Lower leg skin (tissue), 4 donors: ENCODE measurements at regions not wholly inside any gene's neighbourhood (a gene's known extent, or its start where the extent isn't known, plus 50 kb on each side); places are given as distances from the start of the nearest gene placed in this dataset.

Experiments used
- DNase-seq, 2 donors: peaks; one replicate each; pipeline ENCODE4 v3.0.0-alpha.2; 2019; ENCODE audit warnings: low spot score in 2 of 2
- H3K4me3 ChIP-seq: fragments of 200-600 bp; sonication (generic); 2 replicates; pipeline ENCODE4 v1.5.1; 2017; ENCODE audit warnings: mild to moderate bottlenecking, low read depth; ENCODE audit not compliant: poor library complexity, severe bottlenecking
- CTCF ChIP-seq, 3 donors: fragments of 450-650 bp; IDR thresholded peaks; one replicate each; pipeline ENCODE4 v1.5.1; 2016; ENCODE audit warnings: antibody characterized with exemption in 3 of 3, mild to moderate bottlenecking in 3 of 3, moderate library complexity in 2 of 3
- POLR2A ChIP-seq, 2 donors: fragments of 450-650 bp; IDR thresholded peaks; one replicate each; pipeline ENCODE4 v1.6.1; 2016 to 2017; ENCODE audit warnings: antibody characterized with exemption in 2 of 2, mild to moderate bottlenecking in 1 of 2, moderate library complexity in 1 of 2
- WGBS, 2 donors: methylation state at CpG; one replicate each; pipeline ENCODE4 v1.1.5; 2018; 5-methylcytosine and 5-hydroxymethylcytosine counted together
- intact Hi-C: fragments of 100-400 bp; cut with DNase I; formaldehyde crosslinking; loops from one replicate; pipeline ENCODE4 v1.15.0; 2023; ENCODE audit warnings: low total_unique reads

- WGBS, 2 donors: 19 to 29% methylated on average over 1 of the region's 1 CpG
- no peak for TF ChIP-seq POLR2A (IDR thresholded peaks at IDR 0.05)
- TF ChIP-seq CTCF (IDR thresholded peaks at IDR 0.05): no peak
- H3K4me3 ChIP-seq: no peak overlapping the region
- DNase-seq: no peak
- intact Hi-C loops: no loop called here
Observed at GRCh38 chr21:15333136-15333710, 268.4 kb upstream of the NRIP1 start.

- no peak for DNase-seq
- intact Hi-C loops: no loop called here
- 94 to 98% methylated on average over 2 of the region's 2 CpGs for WGBS, 2 donors
- H3K4me3 ChIP-seq: no peak overlapping the region
- TF ChIP-seq CTCF (IDR thresholded peaks at IDR 0.05): no peak
- no peak for TF ChIP-seq POLR2A (IDR thresholded peaks at IDR 0.05)
Observed at GRCh38 chr21:15333951-15334350, 269.2 kb upstream of the NRIP1 start.

- TF ChIP-seq POLR2A (IDR thresholded peaks at IDR 0.05): no peak
- no peak for TF ChIP-seq CTCF (IDR thresholded peaks at IDR 0.05)
- H3K4me3 ChIP-seq: no peak overlapping the region
- intact Hi-C loops: no loop called here
- WGBS, 2 donors: 47 to 60% methylated on average over 1 of the region's 1 CpG
- no peak for DNase-seq
Observed at GRCh38 chr21:15343066-15343465, 278.3 kb upstream of the NRIP1 start.

- intact Hi-C loops: no loop called here
- TF ChIP-seq CTCF (IDR thresholded peaks at IDR 0.05) (no peak), POLR2A (IDR thresholded peaks at IDR 0.05) (no peak)
- DNase-seq: no peak
- WGBS, 2 donors: 93 to 96% methylated on average over 7 of the region's 7 CpGs
- H3K4me3 ChIP-seq: no peak overlapping the region
Observed at GRCh38 chr21:15352009-15352408, 287.2 kb upstream of the NRIP1 start.

GRCh38 chr21:15353546-15353945, 288.7 kb upstream of the NRIP1 start:
- TF ChIP-seq POLR2A (IDR thresholded peaks at IDR 0.05) (no peak), CTCF (IDR thresholded peaks at IDR 0.05) (no peak)
- intact Hi-C loops: no loop called here
- H3K4me3 ChIP-seq: no peak overlapping the region
- no peak for DNase-seq
- 45 to 72% methylated on average over 1 of the region's 1 CpG for WGBS, 2 donors

- no peak overlapping the region for H3K4me3 ChIP-seq
- TF ChIP-seq CTCF (IDR thresholded peaks at IDR 0.05) (no peak), POLR2A (IDR thresholded peaks at IDR 0.05) (no peak)
- intact Hi-C loops: no loop called here
- no peak for DNase-seq
- WGBS, 2 donors: 30 to 45% methylated on average over 3 of the region's 3 CpGs
Observed at GRCh38 chr21:15354516-15354915, 289.7 kb upstream of the NRIP1 start.
